ENCODE measurements at regions not wholly inside any gene's neighbourhood (a gene's known extent, or its start where the extent isn't known, plus 50 kb on each side); places are given as distances from the start of the nearest gene placed in this dataset.

GRCh38 chr4:167987285-167987684 lies 105.1 kb upstream of the ANXA10 start:
- TF ChIP-seq, protein P1, sequence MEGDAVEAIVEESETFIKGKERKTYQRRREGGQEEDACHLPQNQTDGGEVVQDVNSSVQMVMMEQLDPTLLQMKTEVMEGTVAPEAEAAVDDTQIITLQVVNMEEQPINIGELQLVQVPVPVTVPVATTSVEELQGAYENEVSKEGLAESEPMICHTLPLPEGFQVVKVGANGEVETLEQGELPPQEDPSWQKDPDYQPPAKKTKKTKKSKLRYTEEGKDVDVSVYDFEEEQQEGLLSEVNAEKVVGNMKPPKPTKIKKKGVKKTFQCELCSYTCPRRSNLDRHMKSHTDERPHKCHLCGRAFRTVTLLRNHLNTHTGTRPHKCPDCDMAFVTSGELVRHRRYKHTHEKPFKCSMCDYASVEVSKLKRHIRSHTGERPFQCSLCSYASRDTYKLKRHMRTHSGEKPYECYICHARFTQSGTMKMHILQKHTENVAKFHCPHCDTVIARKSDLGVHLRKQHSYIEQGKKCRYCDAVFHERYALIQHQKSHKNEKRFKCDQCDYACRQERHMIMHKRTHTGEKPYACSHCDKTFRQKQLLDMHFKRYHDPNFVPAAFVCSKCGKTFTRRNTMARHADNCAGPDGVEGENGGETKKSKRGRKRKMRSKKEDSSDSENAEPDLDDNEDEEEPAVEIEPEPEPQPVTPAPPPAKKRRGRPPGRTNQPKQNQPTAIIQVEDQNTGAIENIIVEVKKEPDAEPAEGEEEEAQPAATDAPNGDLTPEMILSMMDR (IDR thresholded peaks at IDR 0.05): no peak
- TF ChIP-seq REST (IDR thresholded peaks at IDR 0.05; ENCODE audit: insufficient read depth in 1 of 2, low read depth in 2 of 2, low read length in 1 of 2): no peak
- TF ChIP-seq POLR2AphosphoS5 (IDR thresholded peaks at IDR 0.05; ENCODE audit: low read depth, low read length): no peak
- TF ChIP-seq SIN3A (IDR thresholded peaks at IDR 0.05; ENCODE audit: borderline replicate concordance, insufficient read depth, low read depth, low read length): no peak

Measured in Panc1 (cell line).